ENCODE measurements at regions not wholly inside any gene's neighbourhood (a gene's known extent, or its start where the extent isn't known, plus 50 kb on each side); places are given as distances from the start of the nearest gene placed in this dataset.

DNA sequence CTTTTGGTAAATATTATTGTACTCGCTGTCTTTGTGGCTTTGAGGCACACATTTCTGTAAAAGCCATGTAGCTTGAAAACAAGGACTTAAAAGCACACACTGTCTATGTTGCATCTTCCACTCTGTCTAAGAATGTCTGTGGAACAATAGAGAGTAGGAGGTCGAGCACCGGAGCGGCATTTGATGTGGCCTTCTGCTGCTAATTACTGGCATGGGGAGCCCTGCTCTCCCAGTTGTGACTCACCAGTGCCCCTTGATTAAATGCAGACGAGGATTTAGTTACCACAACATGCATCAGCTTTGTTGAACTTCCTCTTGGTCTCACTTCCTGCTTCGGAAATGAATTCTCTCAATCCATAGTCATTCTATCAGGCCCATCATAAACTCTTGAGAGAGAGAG, 680.7 kb upstream of the SLC35B3 start:
- H3K4me3 ChIP-seq (ENCODE audit: low read depth, low read length), result peak overlapping the region; percentile 8; the same call in 1 of the 2 replicates
- TF ChIP-seq, protein P1, sequence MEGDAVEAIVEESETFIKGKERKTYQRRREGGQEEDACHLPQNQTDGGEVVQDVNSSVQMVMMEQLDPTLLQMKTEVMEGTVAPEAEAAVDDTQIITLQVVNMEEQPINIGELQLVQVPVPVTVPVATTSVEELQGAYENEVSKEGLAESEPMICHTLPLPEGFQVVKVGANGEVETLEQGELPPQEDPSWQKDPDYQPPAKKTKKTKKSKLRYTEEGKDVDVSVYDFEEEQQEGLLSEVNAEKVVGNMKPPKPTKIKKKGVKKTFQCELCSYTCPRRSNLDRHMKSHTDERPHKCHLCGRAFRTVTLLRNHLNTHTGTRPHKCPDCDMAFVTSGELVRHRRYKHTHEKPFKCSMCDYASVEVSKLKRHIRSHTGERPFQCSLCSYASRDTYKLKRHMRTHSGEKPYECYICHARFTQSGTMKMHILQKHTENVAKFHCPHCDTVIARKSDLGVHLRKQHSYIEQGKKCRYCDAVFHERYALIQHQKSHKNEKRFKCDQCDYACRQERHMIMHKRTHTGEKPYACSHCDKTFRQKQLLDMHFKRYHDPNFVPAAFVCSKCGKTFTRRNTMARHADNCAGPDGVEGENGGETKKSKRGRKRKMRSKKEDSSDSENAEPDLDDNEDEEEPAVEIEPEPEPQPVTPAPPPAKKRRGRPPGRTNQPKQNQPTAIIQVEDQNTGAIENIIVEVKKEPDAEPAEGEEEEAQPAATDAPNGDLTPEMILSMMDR (IDR thresholded peaks at IDR 0.05; ENCODE audit: low read depth, low read length), result no peak

GRCh38 chr6:9112544-9112943, 677.2 kb upstream of the SLC35B3 start:
- TF ChIP-seq, protein P1 (IDR thresholded peaks at IDR 0.05; ENCODE audit: low read depth, low read length), result no peak
- no peak overlapping the region for H3K4me3 ChIP-seq (ENCODE audit: low read depth, low read length)

- H3K4me3 ChIP-seq (ENCODE audit: low read depth, low read length), result no peak overlapping the region
- TF ChIP-seq, protein P1 (IDR thresholded peaks at IDR 0.05; ENCODE audit: low read depth, low read length), result no peak
These were observed 668.7 kb upstream of the SLC35B3 start for GRCh38 chr6:9103876-9104521.

- TF ChIP-seq, protein P1 (IDR thresholded peaks at IDR 0.05; ENCODE audit: low read depth, low read length), result no peak
- H3K4me3 ChIP-seq (ENCODE audit: low read depth, low read length), result no peak overlapping the region
These were observed 666.6 kb upstream of the SLC35B3 start for GRCh38 chr6:9101920-9102319.

GRCh38 chr6:9100869-9101580, 665.7 kb upstream of the SLC35B3 start:
- TF ChIP-seq, protein P1 (IDR thresholded peaks at IDR 0.05; ENCODE audit: low read depth, low read length), result no peak
- H3K4me3 ChIP-seq (ENCODE audit: low read depth, low read length), result no peak overlapping the region

GRCh38 chr6:9095729-9096128, 660.4 kb upstream of the SLC35B3 start:
- TF ChIP-seq, protein P1 (IDR thresholded peaks at IDR 0.05; ENCODE audit: low read depth, low read length), result no peak
- no peak overlapping the region for H3K4me3 ChIP-seq (ENCODE audit: low read depth, low read length)

- TF ChIP-seq, protein P1 (IDR thresholded peaks at IDR 0.05; ENCODE audit: low read depth, low read length), result no peak
These were observed 659.8 kb upstream of the SLC35B3 start for GRCh38 chr6:9095137-9095536.

More at GRCh38 chr6:9095137-9095536, 659.8 kb upstream of the SLC35B3 start:
- H3K4me3 ChIP-seq (ENCODE audit: low read depth, low read length), result no peak overlapping the region

All from WI38 (cell line).